ENCODE measurements at regions not wholly inside any gene's neighbourhood (a gene's known extent, or its start where the extent isn't known, plus 50 kb on each side); places are given as distances from the start of the nearest gene placed in this dataset.
"Not testable (repeated sequence)": the region's sequence is repeated elsewhere in the genome, so short reads cannot be mapped to it uniquely, and the experiment has no call there.

- no peak for DNase-seq (ENCODE audit: low read depth in 2 of 2)
Observed at GRCh38 chr20:41726727-41727126, 108.5 kb upstream of the CHD6 start.

GRCh38 chr20:41719151-41719550 is 101.0 kb upstream of the CHD6 start:
- no peak for DNase-seq (ENCODE audit: low read depth in 2 of 2)

- DNase-seq (ENCODE audit: low read depth in 2 of 2) = no peak
Observed at GRCh38 chr20:41717483-41717882, 99.3 kb upstream of the CHD6 start.

- no peak for DNase-seq (ENCODE audit: low read depth in 2 of 2)
Observed at GRCh38 chr20:41716911-41717310, 98.7 kb upstream of the CHD6 start.

GRCh38 chr20:41716436-41716835 is 98.3 kb upstream of the CHD6 start:
- DNase-seq (ENCODE audit: low read depth in 2 of 2) = no peak

- DNase-seq (ENCODE audit: low read depth in 2 of 2) = no peak
Observed at GRCh38 chr20:41715526-41715925, 97.3 kb upstream of the CHD6 start.

GRCh38 chr20:41714030-41714429 is 95.9 kb upstream of the CHD6 start:
- no peak for DNase-seq (ENCODE audit: low read depth in 2 of 2)

- DNase-seq (ENCODE audit: low read depth in 2 of 2) = no peak
Observed at GRCh38 chr20:41704896-41705295, 86.7 kb upstream of the CHD6 start.

GRCh38 chr20:41702647-41703046 is 84.5 kb upstream of the CHD6 start:
- no peak for DNase-seq (ENCODE audit: low read depth in 2 of 2)

- no peak for DNase-seq (ENCODE audit: low read depth in 2 of 2)
Observed at GRCh38 chr20:41701588-41702348, 83.6 kb upstream of the CHD6 start.

GRCh38 chr20:41699673-41700072 is 81.5 kb upstream of the CHD6 start:
- not testable (repeated sequence) for DNase-seq (ENCODE audit: low read depth in 2 of 2)

GRCh38 chr20:41697861-41698559 is 79.8 kb upstream of the CHD6 start:
- no peak for DNase-seq (ENCODE audit: low read depth in 2 of 2)

GRCh38 chr20:41696428-41696827 is 78.3 kb upstream of the CHD6 start:
- DNase-seq (ENCODE audit: low read depth in 2 of 2) = no peak

- no peak for DNase-seq (ENCODE audit: low read depth in 2 of 2)
Observed at GRCh38 chr20:41694796-41695195, 76.6 kb upstream of the CHD6 start.

- peak; percentile 59 to 62 for DNase-seq (ENCODE audit: low read depth in 2 of 2)
Observed at GRCh38 chr20:41693136-41693979, 75.2 kb upstream of the CHD6 start.

GRCh38 chr20:41692479-41693135 is 74.4 kb upstream of the CHD6 start:
- peak; percentile 41 to 49 for DNase-seq (ENCODE audit: low read depth in 2 of 2)

- no peak for DNase-seq (ENCODE audit: low read depth in 2 of 2)
Observed at GRCh38 chr20:41691443-41691842, 73.3 kb upstream of the CHD6 start.

GRCh38 chr20:41690702-41691101 is 72.5 kb upstream of the CHD6 start:
- DNase-seq (ENCODE audit: low read depth in 2 of 2) = no peak

- no peak for DNase-seq (ENCODE audit: low read depth in 2 of 2)
Observed at GRCh38 chr20:41686961-41687360, 68.8 kb upstream of the CHD6 start.

- not testable (repeated sequence) for DNase-seq (ENCODE audit: low read depth in 2 of 2)
Observed at GRCh38 chr20:41685145-41685544, 67.0 kb upstream of the CHD6 start.

GRCh38 chr20:41678799-41679198 is 60.6 kb upstream of the CHD6 start:
- no peak for DNase-seq (ENCODE audit: low read depth in 2 of 2)

- DNase-seq (ENCODE audit: low read depth in 2 of 2) = no peak
Observed at GRCh38 chr20:41672282-41672681, 54.1 kb upstream of the CHD6 start.
